WI38 (cell line): ENCODE measurements at regions not wholly inside any gene's neighbourhood (a gene's known extent, or its start where the extent isn't known, plus 50 kb on each side); places are given as distances from the start of the nearest gene placed in this dataset.

Source experiments
- H3K4me3 ChIP-seq: 2 replicates; pipeline ENCODE4 v1.5.1; 2011; ENCODE audit warnings: low read depth, mild to moderate bottlenecking, control low read depth, low read length
- CTCF ChIP-seq: IDR thresholded peaks from 2 replicates; pipeline ENCODE4 v1.5.1; 2012; ENCODE audit warnings: low read depth, mild to moderate bottlenecking, control low read depth, low read length

GRCh38 chr13:47237571-47237970 is 340.7 kb upstream of the HTR2A start:
- no peak for TF ChIP-seq CTCF
- no peak overlapping the region for H3K4me3 ChIP-seq

GRCh38 chr13:47233734-47234133 is 336.9 kb upstream of the HTR2A start:
- H3K4me3 ChIP-seq = no peak overlapping the region
- TF ChIP-seq CTCF = no peak

GRCh38 chr13:47232516-47232915 is 335.7 kb upstream of the HTR2A start:
- no peak overlapping the region for H3K4me3 ChIP-seq
- no peak for TF ChIP-seq CTCF

- H3K4me3 ChIP-seq = no peak overlapping the region
- no peak for TF ChIP-seq CTCF
Measured at GRCh38 chr13:47230155-47230554, 333.3 kb upstream of the HTR2A start.

- no peak for TF ChIP-seq CTCF
- no peak overlapping the region for H3K4me3 ChIP-seq
Measured at GRCh38 chr13:47226516-47226915, 329.7 kb upstream of the HTR2A start.

- TF ChIP-seq CTCF = no peak
- no peak overlapping the region for H3K4me3 ChIP-seq
Measured at GRCh38 chr13:47220453-47221140, 323.7 kb upstream of the HTR2A start.

- H3K4me3 ChIP-seq = no peak overlapping the region
- no peak for TF ChIP-seq CTCF
Measured at GRCh38 chr13:47218611-47219010, 321.8 kb upstream of the HTR2A start.
